Endothelial cell (in vitro differentiated cells): ENCODE measurements at regions not wholly inside any gene's neighbourhood (a gene's known extent, or its start where the extent isn't known, plus 50 kb on each side); places are given as distances from the start of the nearest gene placed in this dataset.
"Not testable (repeated sequence)": the region's sequence is repeated elsewhere in the genome, so short reads cannot be mapped to it uniquely, and the experiment has no call there.

Experiments used
- DNase-seq: peaks from one replicate; pipeline ENCODE4 v3.0.0; 2021; ENCODE audit warnings: low spot score
- H3K27ac Mint-ChIP-seq: one replicate; pipeline ENCODE4 v1.8.0; 2021; ENCODE audit warnings: mixed read lengths, inconsistent platforms; ENCODE audit not compliant: unreplicated experiment
- H3K27me3 Mint-ChIP-seq: one replicate; pipeline ENCODE4 v1.8.0; 2021; ENCODE audit warnings: mild to moderate bottlenecking, moderate library complexity, mixed read lengths, inconsistent platforms; ENCODE audit not compliant: unreplicated experiment
- H3K36me3 Mint-ChIP-seq: one replicate; pipeline ENCODE4 v1.8.0; 2021; ENCODE audit warnings: mild to moderate bottlenecking, low read depth, mixed read lengths, inconsistent platforms; ENCODE audit not compliant: unreplicated experiment
- H3K4me1 Mint-ChIP-seq: one replicate; pipeline ENCODE4 v1.8.0; 2021; ENCODE audit warnings: mild to moderate bottlenecking, mixed read lengths, inconsistent platforms; ENCODE audit not compliant: unreplicated experiment
- H3K4me3 Mint-ChIP-seq: one replicate; pipeline ENCODE4 v1.8.0; 2021; ENCODE audit warnings: mild to moderate bottlenecking, mixed read lengths, inconsistent platforms; ENCODE audit not compliant: unreplicated experiment
- H3K9me3 Mint-ChIP-seq: one replicate; pipeline ENCODE4 v1.8.0; 2021; ENCODE audit warnings: mixed read lengths, inconsistent platforms; ENCODE audit not compliant: unreplicated experiment
- CTCF ChIP-seq: fragments of 200-600 bp; sonication (generic); IDR thresholded peaks from one replicate; pipeline ENCODE4 v1.5.0; 2021; ENCODE audit warnings: antibody characterized with exemption; ENCODE audit not compliant: unreplicated experiment

GRCh38 chr6:135555550-135555949 lies 58.0 kb upstream of the AHI1 start:
- H3K27me3 Mint-ChIP-seq = no peaks in the 10 kb centered on the region
- H3K27ac Mint-ChIP-seq = no peak overlapping the region
- H3K4me1 Mint-ChIP-seq = peaks cover 19% of the 10 kb centered on the region
- DNase-seq = no peak
- no peaks in the 10 kb centered on the region for H3K9me3 Mint-ChIP-seq
- H3K4me3 Mint-ChIP-seq = no peak overlapping the region
- H3K36me3 Mint-ChIP-seq = no peaks in the 10 kb centered on the region
- TF ChIP-seq CTCF = no peak

DNA sequence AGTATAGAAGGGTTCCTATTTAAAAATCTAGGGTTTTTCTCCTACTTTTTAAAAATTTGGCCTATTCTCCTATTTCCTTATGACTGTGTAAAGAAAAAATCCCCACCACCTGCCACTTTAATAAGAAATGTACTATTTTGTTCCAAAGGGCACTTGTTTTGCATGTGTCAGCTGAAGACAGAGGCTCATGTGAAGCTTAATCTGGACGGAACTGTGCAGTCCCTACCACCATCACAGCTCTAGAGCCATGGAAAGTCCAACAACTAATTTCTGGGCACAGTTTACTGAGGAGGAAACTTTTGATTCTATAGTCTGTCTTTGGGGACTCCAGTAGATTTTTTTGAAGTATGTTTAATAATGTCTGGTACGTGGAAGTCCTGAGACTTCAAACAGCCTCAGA lies 60.0 kb upstream of the AHI1 start:
- Mint-ChIP-seq H3K27me3 (no peaks in the 10 kb centered on the region), H3K9me3 (no peaks in the 10 kb centered on the region), H3K4me3 (no peak overlapping the region), H3K27ac (no peak overlapping the region), H3K36me3 (no peaks in the 10 kb centered on the region), H3K4me1 (peaks cover 19% of the 10 kb centered on the region)
- no peak for DNase-seq
- TF ChIP-seq CTCF = no peak

- not testable (repeated sequence) for H3K4me3 Mint-ChIP-seq, DNase-seq, H3K9me3 Mint-ChIP-seq, H3K27ac Mint-ChIP-seq, H3K4me1 Mint-ChIP-seq, H3K36me3 Mint-ChIP-seq, H3K27me3 Mint-ChIP-seq
These were observed 68.1 kb upstream of the AHI1 start for GRCh38 chr6:135565605-135566004.

DNA sequence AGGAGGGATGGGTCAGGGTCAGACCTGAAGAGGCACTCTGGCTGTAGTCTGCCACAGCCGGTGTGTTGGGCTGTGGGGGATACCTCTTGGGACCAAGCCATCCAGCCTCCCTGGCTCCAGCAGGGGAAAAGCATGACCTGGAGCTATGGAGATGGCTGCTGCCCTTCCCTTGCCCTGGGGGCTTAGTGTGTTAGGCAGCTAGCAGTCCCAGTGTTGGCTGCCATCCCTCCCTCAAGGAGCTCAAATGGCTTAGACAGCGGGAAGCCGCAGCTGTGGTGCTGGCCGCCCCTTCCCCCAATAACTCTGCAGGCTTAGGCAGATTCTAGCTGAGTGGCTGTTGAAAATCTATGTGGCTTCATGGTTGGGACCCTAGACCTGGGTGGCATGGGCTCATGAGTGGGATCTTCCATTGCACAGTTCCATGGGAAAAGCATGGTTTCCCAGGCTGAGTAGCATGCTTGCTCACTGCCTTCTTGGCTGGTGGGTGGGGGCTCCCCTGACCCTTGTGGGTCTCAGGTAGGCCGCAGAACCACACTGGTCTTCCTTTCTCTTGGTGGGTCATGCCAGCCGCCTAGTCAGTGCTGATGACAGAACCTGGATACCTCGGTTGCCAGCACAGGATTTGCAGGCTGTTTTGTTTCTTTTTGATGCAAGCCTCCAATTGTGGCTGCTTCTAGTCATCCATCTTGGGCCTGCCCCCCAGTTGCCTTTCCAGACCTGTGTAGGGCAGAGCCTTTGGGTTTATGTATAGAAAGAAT lies 69.0 kb upstream of the AHI1 start:
- no peaks in the 10 kb centered on the region for H3K9me3 Mint-ChIP-seq
- H3K27me3 Mint-ChIP-seq = peaks cover 2% of the 10 kb centered on the region
- H3K36me3 Mint-ChIP-seq = no peaks in the 10 kb centered on the region
- peaks cover 8% of the 10 kb centered on the region for H3K4me1 Mint-ChIP-seq
- no peak for DNase-seq
- TF ChIP-seq CTCF = no peak
- H3K27ac Mint-ChIP-seq = no peak overlapping the region
- no peak overlapping the region for H3K4me3 Mint-ChIP-seq

- no peaks in the 10 kb centered on the region for H3K9me3 Mint-ChIP-seq
These were observed 70.0 kb upstream of the AHI1 start for GRCh38 chr6:135567375-135568083.

More at GRCh38 chr6:135567375-135568083, 70.0 kb upstream of the AHI1 start:
- DNase-seq = no peak
- Mint-ChIP-seq H3K27me3 (peaks cover 2% of the 10 kb centered on the region), H3K4me3 (no peak overlapping the region), H3K4me1 (peaks cover 8% of the 10 kb centered on the region), H3K27ac (no peak overlapping the region), H3K36me3 (no peaks in the 10 kb centered on the region)
- no peak for TF ChIP-seq CTCF
